MCF 10A (cell line): ENCODE measurements at regions not wholly inside any gene's neighbourhood (a gene's known extent, or its start where the extent isn't known, plus 50 kb on each side); places are given as distances from the start of the nearest gene placed in this dataset.

Experiments used
- BruUV-seq: library from RNA; stranded (reverse); fragments of 400-500 nt; replicated peaks from 2 replicates; lab custom pipeline; 2021; lab: Mats Ljungman, UMichigan
- CTCF ChIA-PET: fragments of 300-600 bp; sonication (Branson Sonifier 250); formaldehyde crosslinking; extraction: SDS; loops from one replicate; lab custom pipeline; 2021; ENCODE audit warnings: antibody characterized with exemption, inconsistent platforms; lab: Yijun Ruan, JAX
- POLR2A ChIA-PET: fragments of 300-600, 350-650 bp; sonication (Branson Sonifier 250); formaldehyde crosslinking; extraction: SDS; loops from one replicate; lab custom pipeline; 2020; ENCODE audit warnings: antibody characterized with exemption, inconsistent platforms; lab: Yijun Ruan, JAX
- DNase-seq: peaks from one replicate; pipeline ENCODE4 v3.0.0-alpha.2; 2018; ENCODE audit not compliant: unreplicated experiment
- H3K27ac Mint-ChIP-seq: one replicate; pipeline ENCODE4 v1.8.0; 2022; ENCODE audit warnings: mild to moderate bottlenecking, low read depth, mixed read lengths; ENCODE audit not compliant: unreplicated experiment
- H3K27me3 Mint-ChIP-seq: one replicate; pipeline ENCODE4 v1.8.0; 2022; ENCODE audit warnings: mixed read lengths; ENCODE audit not compliant: insufficient read depth, unreplicated experiment
- H3K36me3 Mint-ChIP-seq: one replicate; pipeline ENCODE4 v1.8.0; 2022; ENCODE audit warnings: mild to moderate bottlenecking, moderate library complexity, mixed read lengths; ENCODE audit not compliant: insufficient read depth, unreplicated experiment
- H3K4me1 Mint-ChIP-seq: one replicate; pipeline ENCODE4 v1.8.0; 2022; ENCODE audit warnings: mixed read lengths; ENCODE audit not compliant: insufficient read depth, unreplicated experiment
- H3K4me3 Mint-ChIP-seq: one replicate; pipeline ENCODE4 v1.8.0; 2022; ENCODE audit warnings: mild to moderate bottlenecking, moderate library complexity, mixed read lengths; ENCODE audit not compliant: unreplicated experiment
- H3K9me3 Mint-ChIP-seq: one replicate; pipeline ENCODE4 v1.8.0; 2022; ENCODE audit warnings: mixed read lengths; ENCODE audit not compliant: unreplicated experiment
- CTCF ChIP-seq: fragments of 200-600 bp; IDR thresholded peaks from one replicate; pipeline ENCODE4 v1.8.0; 2022; ENCODE audit warnings: antibody characterized with exemption, mild to moderate bottlenecking; ENCODE audit not compliant: unreplicated experiment
- intact Hi-C: fragments of 100-400 bp; cut with micrococcal nuclease; formaldehyde crosslinking; loops from 2 replicates; pipeline ENCODE4 v1.14.1; 2022

GRCh38 chr4:11843340-11843739 is 414.6 kb upstream of the HS3ST1 start:
- no peaks in the 10 kb centered on the region for H3K27me3 Mint-ChIP-seq
- TF ChIP-seq CTCF = no peak
- BruUV-seq = no TSS peak
- H3K27ac Mint-ChIP-seq = no peak overlapping the region
- CTCF ChIA-PET = no interaction called here
- no peaks in the 10 kb centered on the region for H3K9me3 Mint-ChIP-seq
- POLR2A ChIA-PET = no interaction called here
- no peaks in the 10 kb centered on the region for H3K4me1 Mint-ChIP-seq
- no peaks in the 10 kb centered on the region for H3K36me3 Mint-ChIP-seq
- DNase-seq = no peak
- no peak overlapping the region for H3K4me3 Mint-ChIP-seq
- intact Hi-C loops = no loop called here

GRCh38 chr4:11842620-11843263 is 414.0 kb upstream of the HS3ST1 start:
- no TSS peak for BruUV-seq
- no peak overlapping the region for H3K27ac Mint-ChIP-seq
- H3K4me1 Mint-ChIP-seq = no peaks in the 10 kb centered on the region
- CTCF ChIA-PET = no interaction called here
- no peak for DNase-seq
- H3K9me3 Mint-ChIP-seq = no peaks in the 10 kb centered on the region
- POLR2A ChIA-PET = no interaction called here
- H3K4me3 Mint-ChIP-seq = no peak overlapping the region
- no peaks in the 10 kb centered on the region for H3K36me3 Mint-ChIP-seq
- TF ChIP-seq CTCF = no peak
- intact Hi-C loops = no loop called here
- no peaks in the 10 kb centered on the region for H3K27me3 Mint-ChIP-seq

- Mint-ChIP-seq H3K36me3 (no peaks in the 10 kb centered on the region), H3K4me3 (no peak overlapping the region), H3K4me1 (no peaks in the 10 kb centered on the region), H3K27me3 (no peaks in the 10 kb centered on the region), H3K9me3 (no peaks in the 10 kb centered on the region), H3K27ac (no peak overlapping the region)
- no TSS peak for BruUV-seq
- ChIA-PET CTCF (interaction anchor here (0.6 to 1.7 kb wide), 2 partner anchors 34 to 498 kb away, joined by 3 to 5 read pairs; no protein-coding TSS in a partner anchor), POLR2A (no interaction called here)
- no peak for TF ChIP-seq CTCF
- intact Hi-C loops = no loop called here
- DNase-seq = no peak
These were observed 411.2 kb upstream of the HS3ST1 start for GRCh38 chr4:11839889-11840288.

- no peaks in the 10 kb centered on the region for H3K36me3 Mint-ChIP-seq
- intact Hi-C loops = no loop called here
- no peak overlapping the region for H3K27ac Mint-ChIP-seq
- no peak for TF ChIP-seq CTCF
- no peak overlapping the region for H3K4me3 Mint-ChIP-seq
- CTCF ChIA-PET = no interaction called here
- no peak for DNase-seq
- POLR2A ChIA-PET = no interaction called here
- H3K4me1 Mint-ChIP-seq = no peaks in the 10 kb centered on the region
- H3K9me3 Mint-ChIP-seq = no peaks in the 10 kb centered on the region
- no TSS peak for BruUV-seq
- no peaks in the 10 kb centered on the region for H3K27me3 Mint-ChIP-seq
These were observed 403.0 kb upstream of the HS3ST1 start for GRCh38 chr4:11831739-11832138.
